Upper lobe of left lung (tissue), 4 donors: ENCODE measurements at regions not wholly inside any gene's neighbourhood (a gene's known extent, or its start where the extent isn't known, plus 50 kb on each side); places are given as distances from the start of the nearest gene placed in this dataset.

ENCODE experiments used
- CTCF ChIP-seq, 6 experiments: fragments of 450-650 bp in 4 of 6; fragments of 200-600 bp in 2 of 6; sonication (generic) in 2 of 6; IDR thresholded peaks; one replicate each; pipeline ENCODE4 v1.5.1; 2016 to 2019; ENCODE audit warnings: antibody characterized with exemption in 6 of 6
- POLR2A ChIP-seq, 4 donors: fragments of 450-650 bp; IDR thresholded peaks; one replicate each; pipeline ENCODE4 v1.5.1; 2016 to 2017; ENCODE audit warnings: antibody characterized with exemption in 4 of 4, mild to moderate bottlenecking in 2 of 4
- POLR2AphosphoS5 ChIP-seq, 2 donors: sonication (generic); formaldehyde crosslinking; IDR thresholded peaks; one replicate each; pipeline ENCODE4 v1.5.1; 2017; ENCODE audit warnings: antibody characterized with exemption in 2 of 2

GRCh38 chr4:83701041-83701440, 165.1 kb downstream of the GPAT3 start:
- TF ChIP-seq POLR2A (IDR thresholded peaks at IDR 0.05) (no peak), CTCF (IDR thresholded peaks at IDR 0.05) (no peak), POLR2AphosphoS5 (IDR thresholded peaks at IDR 0.05) (no peak)
